KOPT-K1 (cell line): ENCODE measurements at regions not wholly inside any gene's neighbourhood (a gene's known extent, or its start where the extent isn't known, plus 50 kb on each side); places are given as distances from the start of the nearest gene placed in this dataset.
"Not testable (repeated sequence)": the region's sequence is repeated elsewhere in the genome, so short reads cannot be mapped to it uniquely, and the experiment has no call there.

ENCODE experiments used
- H3K27ac ChIP-seq: fragments of 200-600 bp; sonication (generic); 2 replicates; pipeline ENCODE4 v1.5.1; 2016; ENCODE audit warnings: antibody characterized with exemption, mild to moderate bottlenecking, low read depth, low read length; ENCODE audit not compliant: poor library complexity, severe bottlenecking
- H3K36me3 ChIP-seq: fragments of 200-600 bp; sonication (generic); 2 replicates; pipeline ENCODE4 v1.5.1; 2017; ENCODE audit warnings: antibody characterized with exemption, mild to moderate bottlenecking, low read length, moderate library complexity; ENCODE audit not compliant: insufficient read depth
- H3K9me3 ChIP-seq: fragments of 200-600 bp; sonication (generic); 2 replicates; pipeline ENCODE4 v1.5.1; 2017; ENCODE audit warnings: antibody characterized with exemption, low read length, mild to moderate bottlenecking; ENCODE audit not compliant: insufficient read depth, poor library complexity, severe bottlenecking

- Histone ChIP-seq H3K9me3 (no peaks in the 10 kb centered on the region), H3K36me3 (no peaks in the 10 kb centered on the region), H3K27ac (no peak overlapping the region)
These were observed 126.7 kb upstream of the LGR5 start for GRCh38 chr12:71312768-71313403.

- H3K36me3 ChIP-seq, H3K27ac ChIP-seq, H3K9me3 ChIP-seq: not testable (repeated sequence)
These were observed 128.0 kb upstream of the LGR5 start for GRCh38 chr12:71311611-71312010.

- H3K9me3 ChIP-seq = no peaks in the 10 kb centered on the region
- no peak overlapping the region for H3K27ac ChIP-seq
- H3K36me3 ChIP-seq = no peaks in the 10 kb centered on the region
These were observed 132.8 kb upstream of the LGR5 start for GRCh38 chr12:71306808-71307207.

- Histone ChIP-seq H3K9me3 (no peaks in the 10 kb centered on the region), H3K27ac (no peak overlapping the region), H3K36me3 (no peaks in the 10 kb centered on the region)
These were observed 135.3 kb upstream of the LGR5 start for GRCh38 chr12:71304306-71304705.

DNA sequence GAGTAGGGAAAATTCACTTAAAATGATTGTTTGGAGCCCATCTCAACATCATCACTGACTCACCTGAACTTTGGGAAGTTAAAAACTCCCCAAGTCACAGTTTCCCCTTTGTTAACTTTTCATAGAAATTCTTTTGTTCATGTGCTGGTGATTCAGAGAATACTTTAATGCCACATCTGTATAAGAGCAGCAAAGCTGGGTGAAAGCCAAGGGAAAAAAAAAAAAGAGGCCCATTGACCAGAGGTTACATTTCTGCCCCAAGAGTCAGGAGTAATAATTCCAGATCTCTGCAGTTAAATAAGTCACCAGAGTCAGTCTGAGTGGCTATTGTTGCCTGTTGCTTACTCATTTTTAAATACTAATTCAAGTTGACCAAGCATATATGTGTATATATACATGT lies 136.4 kb upstream of the LGR5 start:
- H3K27ac ChIP-seq = no peak overlapping the region
- no peaks in the 10 kb centered on the region for H3K36me3 ChIP-seq
- no peaks in the 10 kb centered on the region for H3K9me3 ChIP-seq

GRCh38 chr12:71300772-71301675 lies 138.6 kb upstream of the LGR5 start:
- Histone ChIP-seq H3K27ac (no peak overlapping the region), H3K36me3 (no peaks in the 10 kb centered on the region), H3K9me3 (no peaks in the 10 kb centered on the region)

- Histone ChIP-seq H3K36me3 (no peaks in the 10 kb centered on the region), H3K9me3 (no peaks in the 10 kb centered on the region), H3K27ac (no peak overlapping the region)
These were observed 139.8 kb upstream of the LGR5 start for GRCh38 chr12:71299541-71300376.

DNA sequence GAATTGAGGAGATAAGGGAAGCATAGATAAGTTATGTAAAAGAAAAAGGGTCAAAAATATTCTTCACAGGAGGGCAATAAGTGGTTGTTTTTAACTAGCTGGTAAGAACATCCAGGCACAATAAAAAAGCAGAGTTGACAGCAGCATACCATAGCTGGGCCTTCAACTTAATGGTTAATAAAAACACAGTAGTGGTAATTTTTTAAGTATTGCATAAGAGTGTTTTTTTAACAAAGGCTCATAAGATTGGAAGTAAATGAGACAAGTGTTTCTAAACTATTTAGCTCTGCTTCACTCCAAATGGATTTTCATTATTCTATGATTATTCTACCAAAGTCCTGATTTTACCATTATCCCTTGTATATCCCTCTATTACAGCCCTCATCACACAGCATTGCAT lies 140.1 kb upstream of the TSPAN8 start:
- no peaks in the 10 kb centered on the region for H3K9me3 ChIP-seq
- no peak overlapping the region for H3K27ac ChIP-seq
- no peaks in the 10 kb centered on the region for H3K36me3 ChIP-seq

- Histone ChIP-seq H3K9me3 (peaks cover 19% of the 10 kb centered on the region), H3K36me3 (no peaks in the 10 kb centered on the region), H3K27ac (no peak overlapping the region)
These were observed 138.2 kb upstream of the TSPAN8 start for GRCh38 chr12:71295953-71296352.

DNA sequence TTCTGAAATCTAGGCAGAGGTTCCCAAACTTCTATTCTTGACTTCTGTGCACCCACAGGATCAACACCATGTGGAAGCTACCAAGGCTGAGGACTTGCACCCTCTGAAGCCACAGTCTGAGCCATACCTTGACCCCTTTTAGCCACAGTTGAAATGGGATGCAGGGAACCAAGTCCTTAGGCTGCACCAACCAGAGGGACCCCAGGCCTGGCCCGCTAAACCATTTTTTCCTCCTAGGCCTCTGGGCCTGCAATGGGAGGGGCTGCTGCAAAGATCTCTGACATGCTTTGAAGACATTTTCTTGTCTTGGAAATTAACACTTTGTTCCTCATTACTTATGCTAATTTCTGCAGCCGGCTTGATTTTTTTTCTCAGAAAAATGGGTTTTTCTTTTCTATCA lies 133.9 kb upstream of the TSPAN8 start:
- H3K9me3 ChIP-seq = peaks cover 19% of the 10 kb centered on the region
- no peaks in the 10 kb centered on the region for H3K36me3 ChIP-seq
- H3K27ac ChIP-seq = no peak overlapping the region

DNA sequence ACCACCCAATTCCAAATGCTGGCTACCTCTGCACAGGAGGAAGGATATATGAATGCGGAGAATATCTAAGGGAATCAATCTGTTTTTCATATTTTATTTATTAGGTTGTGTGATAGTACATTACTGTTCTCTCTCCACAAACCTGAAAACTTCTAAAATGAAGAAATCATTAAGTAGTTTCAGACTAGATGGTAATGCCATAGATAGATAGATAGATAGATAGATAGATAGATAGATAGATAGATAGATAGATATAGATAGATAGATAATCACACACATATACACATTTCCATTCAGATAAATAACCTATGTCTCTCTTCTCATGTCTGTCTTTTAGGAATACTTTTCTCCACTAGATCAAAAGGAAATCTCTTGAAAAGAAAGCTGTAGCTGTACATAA lies 126.1 kb upstream of the TSPAN8 start:
- H3K36me3 ChIP-seq = no peaks in the 10 kb centered on the region
- H3K9me3 ChIP-seq = no peaks in the 10 kb centered on the region
- H3K27ac ChIP-seq = no peak overlapping the region

DNA sequence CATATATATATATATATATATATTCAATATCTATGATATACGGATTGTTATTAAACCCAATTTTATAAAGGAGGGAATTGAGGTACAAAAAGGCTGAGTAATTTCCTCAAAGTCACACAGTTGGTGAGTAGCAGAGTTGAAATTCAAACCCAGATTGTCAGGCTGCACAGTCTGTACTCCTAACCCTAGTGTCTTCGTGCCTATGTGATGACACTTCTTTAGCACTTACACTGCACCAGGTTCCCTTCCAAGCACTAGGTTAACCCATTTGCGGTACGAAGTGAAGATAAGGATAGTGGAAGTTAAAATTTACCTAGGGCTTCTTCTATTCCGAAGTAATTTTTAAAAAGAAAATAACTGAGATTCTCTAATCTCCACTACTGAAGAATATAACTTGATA lies 125.1 kb upstream of the TSPAN8 start:
- H3K27ac ChIP-seq = no peak overlapping the region
- H3K36me3 ChIP-seq = no peaks in the 10 kb centered on the region
- H3K9me3 ChIP-seq = no peaks in the 10 kb centered on the region

- H3K27ac ChIP-seq = no peak overlapping the region
- no peaks in the 10 kb centered on the region for H3K36me3 ChIP-seq
These were observed 124.2 kb upstream of the TSPAN8 start for GRCh38 chr12:71282020-71282419.

GRCh38 chr12:71281425-71281824 lies 123.6 kb upstream of the TSPAN8 start:
- Histone ChIP-seq H3K36me3 (no peaks in the 10 kb centered on the region), H3K9me3 (no peaks in the 10 kb centered on the region), H3K27ac (no peak overlapping the region)

More at GRCh38 chr12:71282020-71282419, 124.2 kb upstream of the TSPAN8 start:
- no peaks in the 10 kb centered on the region for H3K9me3 ChIP-seq

- Histone ChIP-seq H3K36me3 (no peaks in the 10 kb centered on the region), H3K9me3 (no peaks in the 10 kb centered on the region), H3K27ac (no peak overlapping the region)
These were observed 120.1 kb upstream of the TSPAN8 start for GRCh38 chr12:71277866-71278265.
